ENCODE measurements at regions not wholly inside any gene's neighbourhood (a gene's known extent, or its start where the extent isn't known, plus 50 kb on each side); places are given as distances from the start of the nearest gene placed in this dataset.

- DNase-seq = no peak
Measured at GRCh38 chr6:56345376-56345995, 98.1 kb upstream of the COL21A1 start.

- DNase-seq = no peak
Measured at GRCh38 chr6:56343295-56343694, 95.9 kb upstream of the COL21A1 start.

- DNase-seq = no peak
Measured at GRCh38 chr6:56339524-56339923, 92.1 kb upstream of the COL21A1 start.

GRCh38 chr6:56335726-56336125, 88.3 kb upstream of the COL21A1 start:
- no peak for DNase-seq

- no peak for DNase-seq
Measured at GRCh38 chr6:56334937-56335336, 87.6 kb upstream of the COL21A1 start.

- DNase-seq = no peak
Measured at GRCh38 chr6:56329271-56330050, 82.1 kb upstream of the COL21A1 start.

- no peak for DNase-seq
Measured at GRCh38 chr6:56328728-56329090, 81.3 kb upstream of the COL21A1 start.

GRCh38 chr6:56327946-56328727, 80.8 kb upstream of the COL21A1 start:
- DNase-seq = no peak

GRCh38 chr6:56324396-56324795, 77.0 kb upstream of the COL21A1 start:
- DNase-seq = no peak

- DNase-seq = no peak
Measured at GRCh38 chr6:56318851-56319250, 71.5 kb upstream of the COL21A1 start.

- DNase-seq = no peak
Measured at GRCh38 chr6:56314683-56315523, 67.5 kb upstream of the COL21A1 start.

- no peak for DNase-seq
Measured at GRCh38 chr6:56311533-56312448, 64.4 kb upstream of the COL21A1 start.

- no peak for DNase-seq
Measured at GRCh38 chr6:56311061-56311460, 63.7 kb upstream of the COL21A1 start.

GRCh38 chr6:56310241-56310640, 62.9 kb upstream of the COL21A1 start:
- no peak for DNase-seq

GRCh38 chr6:56299916-56300315, 52.5 kb upstream of the COL21A1 start:
- DNase-seq = no peak

GRCh38 chr6:56297022-56297989, 49.9 kb upstream of the COL21A1 start:
- DNase-seq = no peak

Measured in stimulated activated CD4-positive, alpha-beta T cell treated with anti-CD3 and anti-CD28 coated beads, Interleukin-4, amount 100 ng/mL, for 24 hours (primary cell).